GM12872 (cell line): ENCODE measurements at regions not wholly inside any gene's neighbourhood (a gene's known extent, or its start where the extent isn't known, plus 50 kb on each side); places are given as distances from the start of the nearest gene placed in this dataset.

Source experiments
- TF ChIP-seq, protein P1 (sequence below): IDR thresholded peaks from 3 replicates; pipeline ENCODE4 v1.5.1; 2011; ENCODE audit warnings: low read depth, mild to moderate bottlenecking, low read length, moderate library complexity; ENCODE audit not compliant: insufficient read depth

DNA sequence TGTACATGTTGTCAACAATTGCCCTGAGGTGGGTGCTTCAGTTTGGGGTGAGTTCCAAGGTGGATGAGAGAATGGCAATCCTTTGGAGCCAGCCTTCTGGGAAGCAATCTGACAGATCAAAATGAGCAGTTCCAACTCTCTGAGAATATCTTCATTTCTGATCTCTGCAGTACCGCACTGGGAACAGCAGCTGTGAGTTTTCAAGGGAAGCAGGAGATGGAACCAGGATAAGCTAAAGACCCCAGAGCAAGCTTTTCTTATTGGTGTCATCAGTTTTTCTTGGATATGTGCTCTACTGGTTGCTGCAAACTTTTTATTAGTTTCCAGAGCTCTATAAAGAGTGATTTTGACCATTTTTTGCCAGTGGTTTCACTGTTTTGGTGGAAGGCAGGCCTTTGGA, 94.7 kb downstream of the KCNJ12 start:
- TF ChIP-seq, protein P1, sequence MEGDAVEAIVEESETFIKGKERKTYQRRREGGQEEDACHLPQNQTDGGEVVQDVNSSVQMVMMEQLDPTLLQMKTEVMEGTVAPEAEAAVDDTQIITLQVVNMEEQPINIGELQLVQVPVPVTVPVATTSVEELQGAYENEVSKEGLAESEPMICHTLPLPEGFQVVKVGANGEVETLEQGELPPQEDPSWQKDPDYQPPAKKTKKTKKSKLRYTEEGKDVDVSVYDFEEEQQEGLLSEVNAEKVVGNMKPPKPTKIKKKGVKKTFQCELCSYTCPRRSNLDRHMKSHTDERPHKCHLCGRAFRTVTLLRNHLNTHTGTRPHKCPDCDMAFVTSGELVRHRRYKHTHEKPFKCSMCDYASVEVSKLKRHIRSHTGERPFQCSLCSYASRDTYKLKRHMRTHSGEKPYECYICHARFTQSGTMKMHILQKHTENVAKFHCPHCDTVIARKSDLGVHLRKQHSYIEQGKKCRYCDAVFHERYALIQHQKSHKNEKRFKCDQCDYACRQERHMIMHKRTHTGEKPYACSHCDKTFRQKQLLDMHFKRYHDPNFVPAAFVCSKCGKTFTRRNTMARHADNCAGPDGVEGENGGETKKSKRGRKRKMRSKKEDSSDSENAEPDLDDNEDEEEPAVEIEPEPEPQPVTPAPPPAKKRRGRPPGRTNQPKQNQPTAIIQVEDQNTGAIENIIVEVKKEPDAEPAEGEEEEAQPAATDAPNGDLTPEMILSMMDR, result no peak

DNA sequence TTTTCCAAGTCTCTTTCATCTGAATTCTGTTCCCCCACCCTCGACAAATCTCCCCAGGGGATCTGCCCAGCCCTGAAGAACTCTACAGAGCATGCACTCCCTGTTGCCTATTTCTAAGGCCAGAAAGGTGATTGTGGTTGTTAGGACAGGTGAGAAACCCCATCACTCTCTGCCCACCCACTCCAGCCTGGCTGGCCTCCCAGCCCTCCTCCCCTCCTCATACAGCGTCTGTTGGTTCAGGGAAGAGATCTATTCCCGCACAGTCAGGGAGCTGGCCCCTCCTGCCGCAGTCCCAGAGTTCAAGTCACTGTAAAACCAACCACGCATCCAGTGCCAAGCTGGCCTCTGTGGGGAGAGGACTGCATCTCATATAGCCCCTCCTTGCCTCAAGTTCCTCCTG, 98.7 kb downstream of the KCNJ12 start:
- TF ChIP-seq, protein P1, result no peak

DNA sequence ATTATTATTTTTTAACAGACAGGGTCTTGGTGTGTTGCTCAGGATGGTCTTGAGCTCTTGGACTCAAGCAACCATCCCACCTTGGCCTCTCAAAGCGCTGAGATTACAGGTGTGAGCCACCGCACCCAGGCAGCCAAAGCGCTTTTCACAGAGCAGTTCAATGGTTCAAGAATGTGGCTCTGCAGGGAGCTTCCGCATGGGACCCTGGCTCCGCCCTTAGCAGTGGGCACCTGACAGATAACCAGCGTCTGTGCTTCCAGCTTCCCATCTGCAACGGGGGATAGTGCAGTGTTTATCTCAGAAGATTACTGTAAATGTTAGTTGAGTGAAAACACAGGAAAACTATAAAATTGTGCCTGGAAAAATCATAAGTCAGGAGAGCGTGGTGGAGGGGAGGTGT, 99.4 kb downstream of the KCNJ12 start:
- TF ChIP-seq, protein P1, result no peak

DNA sequence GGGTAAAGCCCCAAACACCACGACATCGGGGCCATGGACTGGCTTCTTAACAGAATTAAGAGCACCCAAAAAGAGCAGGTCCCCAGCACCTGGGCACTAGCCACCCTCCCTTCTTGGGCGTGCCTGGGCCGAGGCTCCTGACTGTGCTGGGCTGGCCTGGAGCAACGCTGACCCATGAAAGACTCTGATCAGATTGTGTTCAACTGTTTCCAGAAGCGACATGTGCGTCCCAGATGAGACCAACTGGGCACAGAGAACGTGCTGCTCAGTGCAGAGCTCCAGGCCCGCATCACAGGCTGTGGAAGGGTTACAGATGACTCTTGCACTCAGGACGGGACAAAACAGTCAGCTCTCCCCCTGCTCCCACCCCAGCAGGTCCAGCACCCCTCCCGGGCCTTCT, 100.7 kb downstream of the KCNJ12 start:
- TF ChIP-seq, protein P1, result no peak

DNA sequence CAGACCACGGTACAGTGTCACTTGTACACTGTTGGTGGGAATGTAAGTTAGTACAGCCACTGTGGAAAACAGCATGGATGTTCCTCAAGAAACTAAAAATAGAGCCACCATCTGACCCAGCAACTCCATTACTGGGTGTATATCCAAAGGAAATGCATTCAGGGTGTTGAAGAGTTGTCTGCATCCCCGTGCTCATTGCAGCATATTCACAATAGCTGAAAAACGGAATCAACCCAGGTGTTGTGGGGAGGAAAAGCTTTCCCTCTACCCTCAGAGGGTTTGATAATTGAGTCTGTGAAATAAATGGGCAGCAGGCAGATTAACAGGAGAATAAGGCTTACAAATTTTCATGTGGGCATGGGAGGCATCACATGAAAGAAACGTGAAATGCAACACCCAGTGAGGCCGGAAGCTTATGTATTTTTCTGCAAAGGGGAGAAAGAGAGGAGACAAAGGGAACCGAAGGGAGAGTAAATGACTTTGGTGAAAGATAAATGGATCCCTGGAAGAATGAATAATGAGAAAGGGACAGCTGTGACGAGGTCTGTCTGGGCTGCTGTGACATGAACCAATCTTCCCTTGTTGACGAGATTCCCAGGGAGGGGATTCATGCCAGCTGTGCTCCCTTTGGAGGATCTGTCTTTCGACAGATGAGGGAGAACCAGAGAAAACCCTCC, 106.2 kb downstream of the KCNJ12 start:
- TF ChIP-seq, protein P1, result no peak

DNA sequence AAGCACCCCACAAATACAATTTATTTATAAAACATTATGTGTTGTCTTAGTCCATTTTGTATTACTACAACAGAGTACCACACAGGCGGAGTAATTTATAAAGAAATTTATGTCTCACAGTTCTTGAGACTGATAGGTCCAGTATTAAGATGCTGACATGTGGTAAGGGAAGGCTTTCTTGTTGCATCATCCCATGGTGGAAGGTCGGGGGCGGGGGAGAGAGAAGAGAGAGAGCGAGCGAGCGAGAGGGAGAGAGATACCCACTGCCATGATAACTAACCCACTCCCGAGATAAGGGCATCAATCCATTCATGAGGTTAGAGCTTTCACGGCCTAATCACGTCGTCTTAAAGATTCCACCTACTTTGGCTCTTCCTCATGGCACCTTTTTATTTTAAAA, 117.8 kb downstream of the KCNJ12 start:
- TF ChIP-seq, protein P1, result no peak

DNA sequence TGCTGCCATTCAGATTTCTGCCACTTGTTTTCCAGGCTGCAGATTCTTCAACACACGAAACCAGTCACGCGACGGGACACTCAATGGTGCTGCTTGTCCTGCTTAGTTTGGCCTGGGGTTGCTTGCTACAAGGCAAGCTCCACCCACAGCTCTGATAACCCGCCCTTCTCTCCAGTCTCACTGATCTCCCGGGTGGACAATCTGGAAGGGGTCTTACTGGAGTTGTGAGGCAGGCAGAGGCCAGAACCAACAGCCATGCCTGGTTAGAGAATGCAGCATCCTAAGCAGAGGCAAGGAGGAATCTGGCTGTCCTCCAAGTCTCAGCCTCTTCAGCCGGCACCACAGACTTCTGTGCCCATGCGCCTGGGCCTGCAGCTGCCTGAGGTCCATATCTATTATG, 119.1 kb downstream of the KCNJ12 start:
- TF ChIP-seq, protein P1, result no peak
